B cell (primary cell): ENCODE measurements at regions not wholly inside any gene's neighbourhood (a gene's known extent, or its start where the extent isn't known, plus 50 kb on each side); places are given as distances from the start of the nearest gene placed in this dataset.

Source experiments
- ATAC-seq: fragments of 200-7000 bp; cut with Tn5 transposase; one replicate; pipeline ENCODE4 v1.10.0; 2021; ENCODE audit warnings: low read depth, mild to moderate bottlenecking, moderate number of reproducible peaks, moderate library complexity
- CTCF ChIA-PET: fragments of 350-600 bp; sonication (Branson Sonifier 250); formaldehyde crosslinking; loops from one replicate; lab custom pipeline; 2021; ENCODE audit warnings: antibody characterized with exemption, inconsistent platforms; lab: Charles Lee
- POLR2A ChIA-PET: fragments of 350-600 bp; sonication (Branson Sonifier 250); formaldehyde crosslinking; loops from one replicate; lab custom pipeline; 2021; ENCODE audit warnings: antibody characterized with exemption; lab: Charles Lee
- DNase-seq: peaks from one replicate; pipeline ENCODE4 v3.0.0; 2013
- H2AFZ ChIP-seq: 2 replicates; pipeline ENCODE4 v1.6.1; 2012; ENCODE audit warnings: mild to moderate bottlenecking, low read depth, low read length; ENCODE audit not compliant: insufficient read depth, poor library complexity, severe bottlenecking
- H3K27ac ChIP-seq, 2 donors: 1 replicate in 1 of 2; 2 replicates in 1 of 2; pipeline ENCODE4 v1.5.1; 2012 to 2013; ENCODE audit warnings: low read length in 2 of 2, mild to moderate bottlenecking in 2 of 2, moderate library complexity in 1 of 2
- H3K27me3 ChIP-seq, 4 experiments: fragments of 200-600 bp in 1 of 4; sonication (generic) in 1 of 4; replicated peaks in 1 of 4; 1 replicate in 2 of 4; 2 replicates in 2 of 4; pipeline versions ENCODE4 v1.6.1 to v1.7.0; 2013 to 2016; ENCODE audit warnings: low read length in 3 of 4, mild to moderate bottlenecking in 2 of 4, mixed read lengths in 1 of 4, moderate library complexity in 1 of 4; ENCODE audit not compliant: insufficient read depth in 4 of 4, control insufficient read depth in 3 of 4; ENCODE audit errors: control extremely low read depth in 1 of 4
- H3K36me3 ChIP-seq, 2 experiments: replicated peaks in 1 of 2; 1 replicate in 1 of 2; 2 replicates in 1 of 2; pipeline versions ENCODE4 v1.6.1 to v1.7.1; 2013; ENCODE audit warnings: low read length in 1 of 2; ENCODE audit not compliant: insufficient read depth in 2 of 2, control insufficient read depth in 1 of 2; ENCODE audit errors: control extremely low read depth in 1 of 2, extremely low read depth in 1 of 2
- H3K4me1 ChIP-seq, 2 donors: fragments of 200-600 bp in 1 of 2; sonication (generic) in 1 of 2; 1 replicate in 1 of 2; 2 replicates in 1 of 2; pipeline versions ENCODE4 v1.5.1 to v1.6.1; 2013 to 2017; ENCODE audit warnings: low read length in 2 of 2; ENCODE audit not compliant: control insufficient read depth in 2 of 2, insufficient read depth in 2 of 2
- H3K4me2 ChIP-seq: replicated peaks from 2 replicates; pipeline ENCODE3; 2012; ENCODE audit warnings: mild to moderate bottlenecking, low read depth, low read length; ENCODE audit not compliant: poor library complexity, severe bottlenecking
- H3K4me3 ChIP-seq, 5 experiments: fragments of 200-600 bp in 1 of 5; sonication (generic) in 1 of 5; 1 replicate in 3 of 5; 2 replicates in 2 of 5; pipeline versions ENCODE4 v1.5.1 to v1.7.0; 2011 to 2016; ENCODE audit warnings: low read length in 4 of 5, mild to moderate bottlenecking in 4 of 5, low read depth in 2 of 5, control low read depth in 1 of 5, moderate library complexity in 1 of 5; ENCODE audit not compliant: insufficient read depth in 1 of 5; ENCODE audit errors: control extremely low read depth in 1 of 5, extremely low read depth in 1 of 5
- H3K79me2 ChIP-seq: fragments of 200-600 bp; sonication (generic); one replicate; pipeline ENCODE4 v1.6.0; 2016; ENCODE audit warnings: low read length; ENCODE audit not compliant: control insufficient read depth, insufficient read depth
- H3K9ac ChIP-seq: fragments of 200-600 bp; sonication (generic); 2 replicates; pipeline ENCODE4 v1.6.1; 2017; ENCODE audit warnings: mild to moderate bottlenecking, low read length, moderate library complexity
- H3K9me3 ChIP-seq, 3 donors: one replicate each; pipeline versions ENCODE4 v1.6.1 to v1.7.1; 2013; ENCODE audit warnings: low read length in 2 of 3; ENCODE audit not compliant: control insufficient read depth in 2 of 3, insufficient read depth in 1 of 3; ENCODE audit errors: control extremely low read depth in 1 of 3
- H4K20me1 ChIP-seq: 2 replicates; pipeline ENCODE4 v1.6.0; 2012; ENCODE audit warnings: mild to moderate bottlenecking, low read length; ENCODE audit not compliant: insufficient read depth, control insufficient read depth, poor library complexity, severe bottlenecking
- H3K27ac Mint-ChIP-seq: one replicate; pipeline ENCODE4 v1.8.0; 2021; ENCODE audit warnings: mixed read lengths
- H3K27me3 Mint-ChIP-seq: one replicate; pipeline ENCODE4 v1.8.0; 2021; ENCODE audit warnings: mixed read lengths
- H3K4me1 Mint-ChIP-seq: one replicate; pipeline ENCODE4 v1.8.0; 2021; ENCODE audit warnings: mixed read lengths
- H3K4me3 Mint-ChIP-seq: one replicate; pipeline ENCODE4 v1.8.0; 2021; ENCODE audit warnings: mixed read lengths
- H3K9me3 Mint-ChIP-seq: one replicate; pipeline ENCODE4 v1.8.0; 2022; ENCODE audit warnings: mixed read lengths; ENCODE audit not compliant: insufficient read depth
- EZH2 ChIP-seq: IDR thresholded peaks from 2 replicates; pipeline ENCODE4 v1.6.1; 2012; ENCODE audit warnings: borderline replicate concordance, low read depth, mild to moderate bottlenecking, moderate library complexity, low read length; ENCODE audit not compliant: insufficient read depth, poor library complexity, severe bottlenecking
- WGBS: methylation state at CpG from one replicate; pipeline ENCODE4 v1.1.5; 2013; ENCODE audit warnings: missing lambda C conversion rate; ENCODE audit not compliant: insufficient coverage; 5-methylcytosine and 5-hydroxymethylcytosine counted together
- intact Hi-C: fragments of 100-400 bp; cut with micrococcal nuclease; formaldehyde crosslinking; loops from one replicate; pipeline ENCODE4 v1.10.0; 2022
- TF ChIP-seq, protein P1 (sequence below): fragments of 200-600 bp; IDR thresholded peaks from one replicate; pipeline ENCODE4 v1.8.0; 2022; ENCODE audit warnings: antibody characterized with exemption, mild to moderate bottlenecking

DNA sequence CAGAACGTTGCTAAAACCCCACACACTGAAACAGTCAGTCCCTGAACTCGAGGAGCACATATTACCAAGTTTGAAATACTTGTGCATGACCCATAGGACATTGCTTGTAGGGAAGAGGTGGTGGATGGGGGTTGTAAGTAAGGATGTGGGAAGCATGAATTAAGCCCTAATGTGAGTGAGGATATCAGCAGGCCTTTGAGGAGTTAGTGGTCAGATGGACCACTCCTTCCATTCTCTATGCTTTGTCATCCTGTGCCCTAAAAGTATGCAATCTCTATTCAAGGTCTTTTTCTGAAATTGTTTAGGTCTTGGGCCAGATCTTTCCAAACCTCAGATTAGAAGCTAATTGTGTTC lies 70.9 kb upstream of the SAMSN1 start:
- ChIA-PET CTCF (no interaction called here), POLR2A (no interaction called here)
- Histone ChIP-seq H3K27me3 (no peaks in the 10 kb centered on the region), H3K4me1 (peaks cover 7 to 11% of the 10 kb centered on the region in 2 donors), H3K36me3 (no peaks in the 10 kb centered on the region), H4K20me1 (no peaks in the 10 kb centered on the region), H3K9ac (no peak overlapping the region), H3K27ac (no peak overlapping the region), H3K4me3 (no peak overlapping the region), H3K4me2 (no peak overlapping the region), H2AFZ (no peak overlapping the region), H3K79me2 (no peaks in the 10 kb centered on the region), H3K9me3 (peaks cover 0 to 9% (median 6%) of the 10 kb centered on the region in 3 donors)
- no peak for DNase-seq
- peaks cover 8% of the 10 kb centered on the region for H3K9me3 Mint-ChIP-seq
- no peak for ATAC-seq
- H3K4me3 Mint-ChIP-seq = peak overlapping the region; percentile 3
- intact Hi-C loops = loop anchor here (5.0 kb wide), 1 partner anchor 50 kb away; no protein-coding TSS in a partner anchor
- no CpG with 5 or more reads among the region's 2 CpGs for WGBS
- TF ChIP-seq, protein P1, sequence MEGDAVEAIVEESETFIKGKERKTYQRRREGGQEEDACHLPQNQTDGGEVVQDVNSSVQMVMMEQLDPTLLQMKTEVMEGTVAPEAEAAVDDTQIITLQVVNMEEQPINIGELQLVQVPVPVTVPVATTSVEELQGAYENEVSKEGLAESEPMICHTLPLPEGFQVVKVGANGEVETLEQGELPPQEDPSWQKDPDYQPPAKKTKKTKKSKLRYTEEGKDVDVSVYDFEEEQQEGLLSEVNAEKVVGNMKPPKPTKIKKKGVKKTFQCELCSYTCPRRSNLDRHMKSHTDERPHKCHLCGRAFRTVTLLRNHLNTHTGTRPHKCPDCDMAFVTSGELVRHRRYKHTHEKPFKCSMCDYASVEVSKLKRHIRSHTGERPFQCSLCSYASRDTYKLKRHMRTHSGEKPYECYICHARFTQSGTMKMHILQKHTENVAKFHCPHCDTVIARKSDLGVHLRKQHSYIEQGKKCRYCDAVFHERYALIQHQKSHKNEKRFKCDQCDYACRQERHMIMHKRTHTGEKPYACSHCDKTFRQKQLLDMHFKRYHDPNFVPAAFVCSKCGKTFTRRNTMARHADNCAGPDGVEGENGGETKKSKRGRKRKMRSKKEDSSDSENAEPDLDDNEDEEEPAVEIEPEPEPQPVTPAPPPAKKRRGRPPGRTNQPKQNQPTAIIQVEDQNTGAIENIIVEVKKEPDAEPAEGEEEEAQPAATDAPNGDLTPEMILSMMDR = no peak
- TF ChIP-seq EZH2 = no peak
- H3K27ac Mint-ChIP-seq = no peak overlapping the region
- peaks cover 28% of the 10 kb centered on the region for H3K4me1 Mint-ChIP-seq
- no peaks in the 10 kb centered on the region for H3K27me3 Mint-ChIP-seq

GRCh38 chr21:14616380-14617039 lies 70.4 kb upstream of the SAMSN1 start:
- no peaks in the 10 kb centered on the region for H3K79me2 ChIP-seq
- no CpG with 5 or more reads among the region's 4 CpGs for WGBS
- H3K4me3 ChIP-seq = no peak overlapping the region
- H4K20me1 ChIP-seq = no peaks in the 10 kb centered on the region
- TF ChIP-seq, protein P1 = no peak
- TF ChIP-seq EZH2 = no peak
- no peaks in the 10 kb centered on the region for H3K27me3 Mint-ChIP-seq
- DNase-seq = no peak
- H3K9ac ChIP-seq = no peak overlapping the region
- H3K36me3 ChIP-seq = no peaks in the 10 kb centered on the region
- peak overlapping the region; percentile 3 for H3K4me2 ChIP-seq
- POLR2A ChIA-PET = no interaction called here
- H3K4me1 ChIP-seq = peaks cover 7 to 11% of the 10 kb centered on the region in 2 donors
- H2AFZ ChIP-seq = no peak overlapping the region
- H3K4me1 Mint-ChIP-seq = peaks cover 28% of the 10 kb centered on the region
- no peak overlapping the region for H3K4me3 Mint-ChIP-seq
- H3K27me3 ChIP-seq = no peaks in the 10 kb centered on the region
- H3K27ac ChIP-seq = no peak overlapping the region
- no peak overlapping the region for H3K27ac Mint-ChIP-seq
- peaks cover 0 to 6% (median 5%) of the 10 kb centered on the region in 3 donors for H3K9me3 ChIP-seq
- peaks cover 8% of the 10 kb centered on the region for H3K9me3 Mint-ChIP-seq
- ATAC-seq = no peak
- CTCF ChIA-PET = no interaction called here
- intact Hi-C loops = loop anchor here (5.0 kb wide), 1 partner anchor 49 kb away; no protein-coding TSS in a partner anchor
